Amygdala (tissue), 56 donors: ENCODE measurements at regions not wholly inside any gene's neighbourhood (a gene's known extent, or its start where the extent isn't known, plus 50 kb on each side); places are given as distances from the start of the nearest gene placed in this dataset.
"Not testable (repeated sequence)": the region's sequence is repeated elsewhere in the genome, so short reads cannot be mapped to it uniquely, and the experiment has no call there.

Experiments used
- DNase-seq, 56 donors: peaks; one replicate each; lab custom pipeline; 2025; lab: John Stamatoyannopoulos, UW

DNA sequence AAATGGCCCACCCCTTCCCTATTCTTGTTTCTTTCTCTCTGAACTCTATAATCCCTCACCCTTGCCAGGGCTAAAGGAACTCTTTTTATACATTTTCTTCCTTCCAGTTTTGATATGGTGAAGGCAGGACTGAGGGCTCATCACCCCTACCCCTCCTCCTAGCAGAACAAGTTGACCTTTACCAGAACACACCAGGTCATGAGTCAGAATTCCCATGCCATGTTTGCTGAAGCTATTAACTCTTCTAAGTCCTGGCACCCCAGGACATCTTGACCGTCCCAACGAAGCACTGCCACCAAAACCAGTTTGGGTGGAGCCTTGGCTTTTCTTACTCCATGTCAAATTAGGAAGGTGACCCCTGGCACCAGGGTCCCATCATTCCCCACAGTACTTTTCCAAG, 57.5 kb upstream of the DYNLT3 start:
- DNase-seq, result no peak

DNA sequence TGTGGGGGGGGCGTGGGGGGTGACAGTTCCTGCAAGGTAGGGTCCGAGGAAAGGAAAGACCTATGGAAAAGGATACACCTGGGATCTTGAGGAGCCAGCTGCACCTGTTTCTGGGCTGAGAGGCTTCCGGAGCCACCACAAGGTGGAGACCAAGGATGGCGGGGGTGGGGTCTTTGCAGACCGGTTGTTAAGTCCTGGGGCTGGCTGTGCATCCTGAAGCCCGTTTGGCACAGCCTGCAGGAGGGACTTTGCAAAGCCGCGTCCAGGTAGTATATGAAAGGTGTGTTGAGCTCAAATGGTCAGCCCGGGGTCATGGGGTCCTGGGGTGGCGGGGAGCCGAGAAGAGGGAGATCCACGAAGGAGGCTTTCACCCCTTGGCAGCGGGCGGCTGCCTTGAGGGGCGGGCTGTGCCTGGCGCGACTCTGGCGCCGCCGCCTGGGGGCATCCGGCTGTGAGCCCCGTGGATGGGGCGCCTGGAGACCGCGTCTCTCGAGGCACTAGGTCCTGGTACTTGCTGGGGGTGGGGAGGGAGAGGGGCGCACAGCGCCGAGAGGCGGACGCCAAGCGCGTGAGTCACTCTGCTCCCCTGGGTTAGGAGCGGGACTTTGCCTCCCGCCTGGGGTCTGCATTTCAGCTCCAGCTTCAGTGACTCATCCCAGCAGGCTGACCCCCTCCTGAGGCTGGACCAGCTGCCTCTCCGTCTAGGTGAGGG, 58.2 kb upstream of the DYNLT3 start:
- DNase-seq, result peak in 8 of 56 donors; percentile 0 to 14 (median 0)

DNA sequence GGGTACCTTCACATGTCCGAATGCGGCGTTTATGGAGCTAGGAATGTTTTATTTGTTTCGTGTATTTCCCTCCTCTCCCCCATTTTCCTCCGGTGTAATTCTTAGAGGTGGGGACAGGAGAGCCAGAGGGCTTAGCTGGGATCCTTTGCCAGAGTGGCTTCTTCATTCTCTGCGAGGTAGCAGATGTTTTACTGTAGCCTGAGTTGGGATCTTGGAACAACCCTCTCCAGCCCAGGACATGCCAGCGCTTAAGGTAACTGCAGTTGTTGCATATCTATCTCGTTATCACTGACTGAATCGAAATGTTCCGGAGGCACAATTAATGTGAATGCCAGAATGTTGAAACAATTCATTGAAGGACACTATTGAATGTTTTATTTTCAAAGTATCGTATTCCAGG, 59.0 kb upstream of the DYNLT3 start:
- DNase-seq, result no peak

DNA sequence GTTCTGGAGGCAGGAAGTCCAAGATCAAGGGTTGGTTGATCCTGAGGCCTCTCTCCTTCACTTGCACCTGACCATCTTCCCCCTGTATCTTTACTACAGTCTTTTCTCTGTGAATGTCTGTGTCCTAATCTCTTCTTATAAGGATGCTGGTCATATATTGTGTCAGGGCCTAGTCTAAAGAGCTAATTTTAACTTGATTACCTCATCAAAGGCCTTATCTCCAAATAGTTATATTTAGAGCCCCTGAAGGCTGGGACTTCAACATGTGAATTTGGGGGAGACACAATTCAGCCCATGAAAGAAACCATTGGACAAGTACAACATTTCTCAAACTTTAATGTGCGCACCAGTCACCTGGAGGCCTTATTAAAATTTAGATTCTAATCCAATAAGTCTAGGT, 62.8 kb upstream of the DYNLT3 start:
- no peak for DNase-seq

DNA sequence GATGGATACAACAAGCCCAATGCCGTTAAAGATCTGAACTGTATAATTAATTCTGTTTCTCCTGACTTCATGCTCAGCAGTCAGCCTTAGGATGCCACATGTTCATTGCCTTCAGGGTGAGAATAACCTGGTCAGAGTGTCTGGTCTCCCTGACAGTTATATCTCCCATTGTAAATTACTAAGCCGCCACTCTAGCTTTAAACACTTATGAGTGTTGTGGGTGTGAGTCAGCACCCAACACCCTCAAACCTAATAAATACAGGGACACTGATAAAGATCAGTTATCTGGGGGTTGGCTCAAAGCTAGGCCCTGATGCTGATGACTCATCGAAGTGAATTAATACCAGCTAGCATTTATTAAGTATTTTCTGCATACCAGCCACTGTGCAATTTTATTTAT, 64.9 kb upstream of the DYNLT3 start:
- no peak for DNase-seq

DNA sequence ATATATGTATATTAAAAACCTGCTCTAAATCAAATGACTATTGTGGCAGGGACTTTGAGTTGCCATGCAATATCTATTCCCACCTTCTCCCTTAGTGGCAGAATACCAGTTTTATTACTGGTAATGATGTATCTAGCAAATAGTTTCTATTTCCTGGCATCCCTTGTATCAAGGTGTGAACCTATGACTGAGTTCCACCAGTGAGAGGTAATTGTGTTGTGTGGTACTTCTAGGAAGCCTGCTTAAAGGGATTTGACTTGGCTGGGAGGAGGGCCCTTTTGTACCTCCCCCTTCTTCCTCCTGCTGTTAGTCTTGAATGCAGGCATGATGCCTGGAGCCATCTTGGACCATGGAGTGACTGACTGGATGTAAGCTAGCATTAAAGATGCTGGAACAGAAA, 65.4 kb upstream of the DYNLT3 start:
- DNase-seq, result no peak

DNA sequence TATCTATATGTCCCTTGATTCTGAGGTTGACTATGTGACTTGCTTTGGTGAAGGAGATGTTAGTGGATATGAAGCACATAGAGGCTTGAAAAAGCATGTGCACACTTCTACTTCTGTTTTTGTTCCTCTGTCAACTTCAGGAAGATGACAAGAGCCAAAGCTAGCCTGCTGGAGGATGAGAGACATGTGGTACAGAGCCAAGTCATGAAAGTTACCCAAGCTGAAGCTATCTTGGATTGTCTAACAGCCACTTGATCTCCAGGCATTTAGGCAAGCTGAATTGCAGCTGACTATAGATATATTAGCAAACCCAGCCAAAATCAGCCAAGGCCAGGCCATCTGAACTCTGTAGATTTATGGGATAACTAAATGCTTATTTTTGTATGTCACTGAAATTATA, 70.8 kb upstream of the DYNLT3 start:
- DNase-seq, result no peak

DNA sequence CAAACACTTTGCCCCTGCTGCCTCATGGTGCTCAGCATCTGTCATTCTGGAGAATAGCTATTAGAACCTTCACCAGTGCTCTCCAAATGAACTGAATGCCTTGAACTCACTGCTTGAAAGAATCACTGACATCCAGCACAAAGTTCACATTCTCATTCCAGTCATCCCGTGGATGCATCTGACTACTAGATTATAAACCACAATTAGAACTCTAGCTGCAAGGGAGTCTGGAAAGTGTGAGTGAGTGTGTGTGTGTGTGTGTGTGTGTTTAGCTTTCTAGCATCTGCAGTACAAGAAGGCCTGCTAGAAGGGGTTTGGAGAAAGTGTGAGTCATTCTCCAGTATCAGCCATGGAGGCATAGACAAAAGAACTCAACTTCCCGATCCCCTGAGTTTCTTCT, 71.3 kb upstream of the DYNLT3 start:
- DNase-seq, result no peak

DNA sequence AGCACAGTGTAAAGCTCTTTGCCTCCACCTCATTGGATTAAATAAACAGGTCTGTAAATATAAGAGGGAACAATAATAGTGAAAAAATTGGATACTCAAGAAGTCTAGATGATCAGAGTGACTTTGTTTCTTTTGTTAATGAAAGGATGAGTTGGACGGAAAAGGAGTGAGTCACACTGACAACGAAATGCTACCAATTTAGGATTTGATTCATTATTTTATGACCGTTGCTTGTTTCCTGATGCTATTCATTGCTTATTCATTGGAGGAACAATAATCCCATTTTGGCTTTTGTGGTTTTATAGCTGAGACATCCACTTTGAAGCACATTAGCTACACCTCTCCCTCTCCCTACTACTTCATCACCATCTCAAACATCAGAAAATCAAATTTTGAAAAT, 74.4 kb upstream of the DYNLT3 start:
- DNase-seq, result no peak

DNA sequence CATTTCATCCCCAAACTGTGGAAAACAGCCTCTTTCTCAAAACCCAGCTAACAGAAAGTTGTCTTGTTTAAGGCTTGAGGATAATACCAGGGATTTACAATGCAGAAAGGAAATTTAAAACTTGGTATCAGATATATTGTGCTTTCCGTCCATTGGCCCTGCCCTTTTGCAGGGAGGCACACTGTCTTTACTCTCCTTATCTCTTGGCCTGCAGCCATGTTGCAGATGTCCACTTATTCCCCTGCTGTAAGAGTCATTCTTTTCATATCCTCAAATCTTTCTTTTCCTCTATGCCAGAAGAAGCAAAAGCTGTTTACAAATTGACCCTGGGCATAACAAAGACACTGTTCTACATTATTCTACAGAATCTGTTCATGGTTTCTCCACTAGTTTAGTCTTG, 75.6 kb upstream of the DYNLT3 start:
- DNase-seq, result no peak

DNA sequence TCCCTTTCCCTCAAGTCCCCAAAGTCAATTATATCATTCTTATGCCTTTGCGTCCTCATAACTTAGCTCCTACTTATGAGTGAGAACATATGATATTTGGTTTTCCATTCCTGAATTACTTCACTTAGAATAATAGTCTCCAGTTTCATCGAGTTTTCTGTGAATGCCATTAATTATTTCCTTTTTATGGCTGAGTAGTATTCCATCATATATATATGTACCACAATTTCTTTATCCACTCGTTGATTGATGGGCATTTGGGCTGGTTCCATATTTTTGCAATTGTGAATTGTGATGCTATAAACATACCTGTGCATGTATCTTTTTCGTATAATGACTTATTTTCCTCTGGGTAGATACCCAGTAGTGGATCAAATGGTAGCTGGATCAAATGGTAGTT, 78.4 kb upstream of the DYNLT3 start:
- DNase-seq, result not testable (repeated sequence)

DNA sequence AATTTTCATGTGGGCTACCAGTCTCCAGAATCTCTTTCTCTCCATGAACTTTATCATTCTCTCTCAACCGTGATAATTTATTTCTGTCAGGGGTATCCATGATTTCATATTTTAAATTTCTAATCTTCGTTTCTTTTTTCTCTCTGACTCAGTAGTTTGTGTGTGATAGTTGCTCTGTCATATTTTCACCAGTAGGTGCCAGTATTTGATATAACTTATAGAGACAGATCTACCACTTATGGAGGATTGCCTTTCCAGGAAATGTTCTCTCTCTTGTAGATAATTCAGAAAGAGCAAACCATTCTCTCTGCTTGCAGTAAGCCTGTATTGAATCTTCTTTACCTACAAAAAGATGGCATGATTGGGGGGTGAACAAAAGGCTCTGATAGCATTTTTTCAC, 79.3 kb upstream of the DYNLT3 start:
- no peak for DNase-seq

DNA sequence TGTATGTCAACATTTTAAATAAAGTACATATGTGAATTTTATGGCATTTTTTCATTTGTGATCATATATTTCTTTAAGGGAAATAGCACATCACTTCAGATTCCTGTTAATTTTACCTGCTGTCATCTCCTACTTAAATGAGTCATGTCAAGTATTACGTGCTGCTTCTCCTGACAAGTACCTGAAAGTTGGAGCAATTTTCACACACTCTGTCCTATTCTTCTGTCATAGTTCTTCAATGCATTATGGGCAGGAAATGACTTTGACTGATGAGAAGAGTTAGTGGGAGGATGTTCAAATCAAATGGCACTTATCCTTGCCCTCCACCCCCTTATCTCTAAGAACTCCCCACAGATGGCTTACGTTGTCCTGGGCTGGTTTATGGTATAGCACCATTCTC, 64.2 kb upstream of the SYTL5 start:
- DNase-seq, result no peak

DNA sequence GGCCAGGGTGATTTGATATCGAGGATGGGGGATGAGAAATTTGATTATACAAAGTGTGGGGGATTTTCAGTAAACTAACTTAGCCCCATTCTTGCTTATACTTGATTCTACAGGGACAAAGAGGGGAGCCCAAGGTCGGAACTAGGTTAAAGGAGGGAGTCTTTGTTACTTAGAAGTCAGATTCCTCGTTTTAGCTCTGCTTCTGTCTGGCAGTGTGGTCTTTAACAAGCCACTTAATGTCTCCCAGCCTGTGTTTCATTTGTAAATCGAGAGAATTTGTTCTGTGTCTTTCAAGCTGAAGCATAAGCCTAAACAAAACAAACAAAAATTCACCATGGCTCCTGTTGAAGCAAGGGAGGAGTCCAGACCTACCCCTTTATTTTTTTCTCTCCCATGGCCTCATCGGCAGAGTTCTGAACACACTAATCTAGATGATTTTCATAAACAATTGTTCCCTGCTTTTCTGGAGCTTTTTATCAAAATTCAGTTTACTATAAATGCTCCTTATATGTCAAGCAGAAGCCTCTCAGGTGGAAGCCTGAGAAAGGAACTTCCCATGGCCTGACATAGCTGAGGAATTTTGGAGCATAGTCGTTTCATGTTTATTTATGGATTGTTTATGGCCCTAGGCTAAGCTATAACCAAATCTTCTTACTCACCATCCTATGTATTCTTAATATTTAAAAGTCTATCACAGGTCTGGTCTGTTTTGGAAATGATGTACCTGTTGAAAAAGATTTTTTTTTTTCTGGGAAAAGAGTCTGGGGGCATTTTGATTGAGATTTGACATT, 62.6 kb upstream of the SYTL5 start:
- DNase-seq, result no peak

DNA sequence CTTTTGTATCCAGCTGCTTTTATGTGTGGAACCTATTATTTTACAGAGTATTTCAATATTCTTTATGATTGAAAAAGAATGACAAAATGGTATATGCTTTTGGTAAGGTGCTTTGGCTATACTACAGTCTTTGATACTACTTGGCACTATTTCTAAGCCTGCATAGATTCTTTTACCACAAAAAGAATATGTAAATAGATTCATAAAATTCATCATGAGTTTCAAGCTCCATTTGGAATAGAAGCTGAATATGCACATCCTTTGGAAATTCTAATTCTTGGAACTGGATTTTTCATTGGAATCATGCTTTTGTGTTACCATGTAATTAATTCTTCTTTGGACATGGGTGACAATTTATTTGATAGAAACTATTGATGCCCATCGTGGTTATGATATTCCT, 60.2 kb upstream of the SYTL5 start:
- no peak for DNase-seq

DNA sequence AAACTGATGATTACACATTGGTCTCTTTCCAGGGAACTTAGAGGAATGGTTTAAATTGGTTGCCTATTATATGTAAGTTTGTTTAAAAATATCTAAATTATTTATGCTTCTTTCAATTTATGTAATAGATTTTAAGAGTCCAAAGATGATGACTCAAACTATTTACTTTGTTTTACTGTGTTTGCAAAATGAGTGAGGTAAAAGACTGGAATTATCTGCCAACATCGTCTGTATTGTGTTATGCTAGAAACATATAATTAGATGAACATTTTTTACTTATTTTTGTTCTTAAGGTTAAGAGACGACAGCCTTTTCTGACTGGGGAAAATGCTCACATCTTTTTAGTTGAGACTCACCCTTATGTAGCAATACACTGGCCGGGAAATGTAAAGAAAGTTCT, 51.1 kb upstream of the SYTL5 start:
- DNase-seq, result no peak

DNA sequence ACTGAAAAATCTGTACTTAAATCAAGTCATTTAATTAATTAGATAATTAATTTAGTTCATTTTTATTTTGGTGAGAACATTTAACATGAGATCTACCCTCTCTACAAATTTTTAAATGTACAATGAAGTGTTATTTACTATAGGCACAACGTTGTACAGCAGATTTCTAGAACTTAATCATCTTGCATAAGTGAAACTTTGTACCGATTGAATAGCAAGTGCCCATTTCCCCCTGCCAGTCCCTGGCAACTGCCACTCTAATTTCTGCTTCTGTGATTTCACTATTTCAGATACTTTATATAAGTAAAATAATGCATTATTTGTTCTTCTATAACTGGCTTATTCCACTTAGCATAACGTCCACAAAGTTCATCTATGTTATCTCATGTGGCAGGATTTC, 50.1 kb upstream of the SYTL5 start:
- DNase-seq, result no peak
